ENCODE measurements at regions not wholly inside any gene's neighbourhood (a gene's known extent, or its start where the extent isn't known, plus 50 kb on each side); places are given as distances from the start of the nearest gene placed in this dataset.

- no peak for TF ChIP-seq GATA3 (IDR thresholded peaks at IDR 0.05; ENCODE audit: low read depth, low read length)
- no peak for TF ChIP-seq GATA2 (IDR thresholded peaks at IDR 0.05; ENCODE audit: low read depth, low read length)
These were observed 183.9 kb downstream of the DLL1 start for GRCh38 chr6:170106906-170107525.
